ENCODE measurements at regions not wholly inside any gene's neighbourhood (a gene's known extent, or its start where the extent isn't known, plus 50 kb on each side); places are given as distances from the start of the nearest gene placed in this dataset.

- WGBS (ENCODE audit: insufficient coverage, low coverage, low lambda C conversion rate, missing lambda C conversion rate) = 26% methylated on average over 6 of the region's 6 CpGs
Measured at GRCh38 chr6:109297406-109298110, 84.7 kb downstream of the CD164 start.

DNA sequence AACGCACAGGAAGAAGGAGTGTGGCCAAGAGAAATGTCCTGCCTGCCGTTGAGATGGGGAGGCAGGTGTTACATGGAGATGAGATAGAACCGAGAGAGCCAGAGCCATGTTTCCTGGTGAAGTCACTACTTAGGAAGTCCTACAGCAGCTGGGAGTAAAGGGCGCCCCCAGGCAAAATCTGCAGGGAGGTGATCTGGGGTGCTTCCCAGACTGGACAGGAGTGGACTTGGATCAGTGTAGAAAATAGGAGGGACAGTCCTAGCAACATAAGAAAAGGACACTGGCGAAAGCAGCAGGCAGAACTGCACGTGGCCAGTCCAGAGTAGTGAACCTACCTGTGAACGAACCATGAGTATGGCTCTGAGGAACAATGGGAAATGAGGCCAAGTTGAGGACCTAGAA lies 85.3 kb downstream of the CD164 start:
- Histone ChIP-seq H3K36me3 (no peaks in the 10 kb centered on the region), H3K9me3 (no peaks in the 10 kb centered on the region), H3K27me3 (no peaks in the 10 kb centered on the region), H3K4me3 (no peak overlapping the region), H3K4me1 (peaks cover 0 to 3% (median 0%) of the 10 kb centered on the region in 4 donors), H3K27ac (no peak overlapping the region)
- no peak for TF ChIP-seq POLR2A (IDR thresholded peaks at IDR 0.05)
- no peak for TF ChIP-seq CTCF (IDR thresholded peaks at IDR 0.05)
- ATAC-seq (no peak), DNase-seq (no peak)
- intact Hi-C loops (cut with DNase I) = no loop called here
- WGBS (ENCODE audit: insufficient coverage, low coverage, low lambda C conversion rate, missing lambda C conversion rate) = 75% methylated on average over 7 of the region's 7 CpGs

More at GRCh38 chr6:109297406-109298110, 84.7 kb downstream of the CD164 start:
- TF ChIP-seq CTCF (IDR thresholded peaks at IDR 0.05) = no peak
- TF ChIP-seq POLR2A (IDR thresholded peaks at IDR 0.05) = no peak
- H3K9me3 ChIP-seq = no peaks in the 10 kb centered on the region
- ATAC-seq (peak in 2 of 4 donors; percentile 31 to 38), DNase-seq (no peak)
- H3K4me1 ChIP-seq = peaks cover 0 to 3% (median 0%) of the 10 kb centered on the region in 4 donors
- H3K36me3 ChIP-seq = no peaks in the 10 kb centered on the region
- intact Hi-C loops (cut with DNase I) = no loop called here
- H3K27me3 ChIP-seq = no peaks in the 10 kb centered on the region
- no peak overlapping the region for H3K27ac ChIP-seq
- no peak overlapping the region for H3K4me3 ChIP-seq

GRCh38 chr6:109296452-109296851 lies 85.8 kb downstream of the CD164 start:
- ATAC-seq (no peak), DNase-seq (no peak)
- peaks cover 0 to 3% (median 0%) of the 10 kb centered on the region in 4 donors for H3K4me1 ChIP-seq
- 66% methylated on average over 3 of the region's 3 CpGs for WGBS (ENCODE audit: insufficient coverage, low coverage, low lambda C conversion rate, missing lambda C conversion rate)
- intact Hi-C loops (cut with DNase I) = no loop called here
- H3K4me3 ChIP-seq = no peak overlapping the region
- H3K9me3 ChIP-seq = no peaks in the 10 kb centered on the region
- H3K27me3 ChIP-seq = no peaks in the 10 kb centered on the region
- TF ChIP-seq CTCF (IDR thresholded peaks at IDR 0.05) = no peak
- no peak for TF ChIP-seq POLR2A (IDR thresholded peaks at IDR 0.05)
- no peaks in the 10 kb centered on the region for H3K36me3 ChIP-seq
- no peak overlapping the region for H3K27ac ChIP-seq

GRCh38 chr6:109295774-109296156 lies 86.5 kb downstream of the CD164 start:
- Histone ChIP-seq H3K36me3 (no peaks in the 10 kb centered on the region), H3K4me1 (peaks cover 0 to 3% (median 0%) of the 10 kb centered on the region in 4 donors), H3K27me3 (no peaks in the 10 kb centered on the region), H3K4me3 (no peak overlapping the region), H3K9me3 (no peaks in the 10 kb centered on the region), H3K27ac (no peak overlapping the region)
- no peak for ATAC-seq
- TF ChIP-seq POLR2A (IDR thresholded peaks at IDR 0.05) = no peak
- no peak for TF ChIP-seq CTCF (IDR thresholded peaks at IDR 0.05)
- no peak for DNase-seq
- intact Hi-C loops (cut with DNase I) = no loop called here
- 72% methylated on average over 3 of the region's 3 CpGs for WGBS (ENCODE audit: insufficient coverage, low coverage, low lambda C conversion rate, missing lambda C conversion rate)
